Stimulated activated CD4-positive, alpha-beta T cell treated with anti-CD3 and anti-CD28 coated beads, Interleukin-15, amount 100 ng/mL, for 48 hours (primary cell): ENCODE measurements at regions not wholly inside any gene's neighbourhood (a gene's known extent, or its start where the extent isn't known, plus 50 kb on each side); places are given as distances from the start of the nearest gene placed in this dataset.

Experiments
- DNase-seq, 2 donors: peaks; one replicate each; pipeline ENCODE4 v3.0.0-alpha.2; 2020; ENCODE audit warnings: low read depth in 2 of 2

DNA sequence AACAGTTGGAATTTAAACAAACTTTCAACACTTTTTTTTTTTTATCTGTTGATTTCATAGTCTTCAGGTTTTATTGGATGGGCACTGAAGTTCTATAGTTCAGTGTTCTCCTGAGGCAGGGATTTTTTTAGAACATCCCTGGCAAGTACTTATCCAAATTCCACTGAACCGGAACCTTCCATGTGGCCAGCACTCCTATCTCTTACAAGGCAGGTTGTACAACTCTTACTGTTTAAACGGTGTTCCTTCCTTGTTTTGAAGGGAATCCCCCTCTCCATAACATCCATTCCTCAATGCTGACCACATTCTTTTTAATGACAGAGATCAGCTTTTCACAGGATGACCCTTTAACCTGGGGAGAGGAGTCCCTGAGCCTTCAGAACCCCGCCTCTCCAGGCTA, 238.9 kb upstream of the CTBP2 start:
- no peak for DNase-seq

DNA sequence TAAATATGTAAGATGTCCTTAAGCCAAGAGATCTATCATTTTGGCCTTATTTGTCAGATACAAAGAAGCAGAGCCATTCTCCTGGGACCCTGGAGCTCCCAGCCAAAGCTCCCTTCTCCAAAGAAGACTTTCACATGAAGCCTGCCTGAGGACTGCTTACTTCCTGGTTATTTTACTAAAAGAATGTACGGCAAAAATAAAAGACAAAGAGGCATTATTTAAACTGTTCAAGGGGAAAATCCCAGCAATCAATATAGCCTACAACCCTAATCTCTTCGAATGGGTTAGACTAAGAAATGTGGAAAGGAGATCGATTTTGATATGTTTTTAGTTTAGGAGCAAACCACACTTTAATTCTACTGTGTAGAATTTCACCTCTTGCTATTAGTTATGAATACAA, 237.9 kb upstream of the CTBP2 start:
- DNase-seq: no peak

DNA sequence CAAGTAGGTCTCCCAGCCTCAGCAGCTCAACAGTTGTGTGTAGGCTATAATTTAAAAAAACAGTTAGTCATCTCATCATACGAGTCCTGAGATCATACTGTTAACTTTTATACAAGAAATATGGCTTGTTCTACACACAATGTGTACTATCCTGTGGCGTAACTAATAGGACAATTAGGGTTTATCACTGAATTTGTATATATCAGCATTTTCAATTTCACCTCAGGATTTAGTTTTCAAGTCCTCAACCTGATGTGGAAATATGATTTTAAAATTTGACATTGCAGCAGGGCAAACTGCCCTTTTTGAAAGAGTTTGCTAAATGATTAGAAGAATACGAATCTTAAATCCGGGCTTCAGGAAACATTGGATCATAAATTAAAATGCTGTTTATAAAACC, 237.2 kb upstream of the CTBP2 start:
- DNase-seq: no peak

DNA sequence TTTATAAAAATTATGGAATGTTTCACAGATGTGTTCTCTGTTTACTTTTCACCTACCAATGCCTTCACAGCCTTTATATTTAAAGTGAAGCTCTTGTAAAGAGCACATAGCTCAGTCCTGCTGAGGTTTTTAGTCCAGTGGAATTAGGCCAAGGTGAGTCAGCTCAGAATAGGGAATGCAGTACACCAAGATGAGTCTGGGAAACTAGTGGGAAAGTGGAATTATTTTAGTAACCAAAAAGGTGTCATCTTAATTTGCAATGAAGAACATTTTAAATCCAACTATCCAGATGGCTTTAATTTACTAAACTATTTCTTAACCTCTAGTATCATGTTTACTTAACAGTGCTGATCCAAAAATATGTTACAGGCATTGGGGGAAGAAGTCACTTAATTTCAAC, 236.3 kb upstream of the CTBP2 start:
- DNase-seq: no peak

DNA sequence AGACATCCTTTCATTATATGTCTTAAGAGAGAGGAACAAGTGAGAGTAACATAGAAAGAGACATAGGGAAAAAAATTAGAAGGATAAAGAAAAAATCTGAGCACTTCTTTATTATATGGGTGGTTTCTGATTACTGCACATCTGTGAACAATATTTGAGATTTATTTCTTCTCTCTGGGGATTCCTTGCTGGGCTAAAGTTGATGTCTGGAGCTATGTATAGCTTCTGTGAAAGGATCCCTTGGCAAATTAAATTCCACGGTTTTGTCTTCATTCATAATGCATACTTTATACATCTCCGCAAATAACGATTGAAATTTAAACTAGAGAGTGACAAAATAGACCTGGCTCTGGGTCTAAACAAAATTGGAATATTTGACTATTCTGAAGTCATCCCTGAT, 232.2 kb upstream of the CTBP2 start:
- DNase-seq: no peak

DNA sequence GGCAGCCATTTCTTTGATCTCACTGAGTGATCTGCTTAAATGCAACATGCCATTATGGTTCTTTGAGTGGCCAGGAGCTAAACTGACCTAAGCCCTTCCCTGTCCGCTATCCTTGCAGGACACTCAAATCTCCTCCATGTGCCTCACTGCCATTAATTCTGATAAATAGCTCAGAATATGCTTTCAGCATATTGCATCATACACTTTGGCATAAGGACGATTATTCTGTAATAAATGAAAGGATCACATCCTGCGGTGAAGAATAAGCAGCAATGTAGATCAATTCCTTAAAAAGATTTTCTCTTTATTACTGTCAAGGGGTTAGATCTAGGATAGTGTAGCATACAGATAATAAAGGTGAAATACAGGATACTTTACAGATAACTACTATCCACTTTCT, 231.8 kb upstream of the CTBP2 start:
- DNase-seq: no peak

DNA sequence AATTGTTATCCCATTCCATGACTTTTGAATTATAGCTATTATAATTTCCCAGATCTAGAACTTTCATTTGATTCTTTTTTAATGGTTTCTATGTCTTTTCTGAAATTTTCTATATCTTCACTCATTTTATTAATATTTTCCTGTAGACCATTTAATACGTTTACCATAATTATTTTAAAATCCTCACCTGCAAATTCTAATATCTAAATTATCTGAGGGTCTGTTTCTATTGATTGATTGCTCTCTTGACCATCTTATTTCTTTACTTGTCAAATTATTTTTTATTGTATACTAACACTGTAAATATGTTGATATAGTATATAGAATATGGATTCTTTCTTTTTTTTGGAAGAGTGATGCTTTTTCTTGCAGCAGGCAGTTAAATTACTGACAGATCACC, 229.3 kb upstream of the CTBP2 start:
- no peak for DNase-seq

DNA sequence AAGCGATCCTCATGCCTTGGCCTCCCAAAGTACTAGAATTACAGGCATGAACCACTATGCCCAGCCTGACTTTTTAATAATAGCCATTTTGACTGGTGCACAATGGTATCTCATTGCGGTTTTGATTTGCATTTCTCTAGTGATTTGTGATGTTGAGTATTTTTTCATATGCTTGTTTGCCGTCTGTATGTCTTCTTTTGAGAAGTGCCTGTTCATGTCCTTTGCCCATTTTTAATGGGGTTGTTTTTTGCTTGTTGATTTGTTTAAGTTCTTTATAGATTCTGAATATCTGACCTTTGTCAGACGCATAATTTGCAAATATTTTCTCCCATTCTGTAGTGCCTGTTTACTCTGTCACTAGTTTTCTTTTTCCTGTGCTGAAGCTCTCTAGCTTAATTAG, 219.2 kb upstream of the CTBP2 start:
- no peak for DNase-seq

DNA sequence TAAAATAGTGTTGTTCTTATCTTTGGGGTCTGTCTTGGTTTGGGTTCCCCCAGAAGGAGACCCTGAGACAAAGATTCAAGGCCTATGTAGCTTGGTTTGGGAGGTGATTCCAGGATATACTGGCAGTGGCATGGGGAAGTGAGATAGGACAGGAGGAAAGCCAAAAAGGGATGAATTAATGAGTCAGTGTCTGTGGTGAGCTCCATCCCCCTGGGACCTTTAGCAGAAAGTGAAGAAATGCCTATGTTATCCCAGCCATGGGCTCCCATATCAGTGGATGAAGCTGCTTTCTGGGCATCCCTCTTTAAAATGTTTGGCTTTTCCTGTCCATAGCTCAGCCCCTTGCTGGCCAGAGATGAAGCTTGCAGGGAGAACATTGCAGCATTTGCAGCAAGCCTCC, 217.0 kb upstream of the CTBP2 start:
- no peak for DNase-seq

DNA sequence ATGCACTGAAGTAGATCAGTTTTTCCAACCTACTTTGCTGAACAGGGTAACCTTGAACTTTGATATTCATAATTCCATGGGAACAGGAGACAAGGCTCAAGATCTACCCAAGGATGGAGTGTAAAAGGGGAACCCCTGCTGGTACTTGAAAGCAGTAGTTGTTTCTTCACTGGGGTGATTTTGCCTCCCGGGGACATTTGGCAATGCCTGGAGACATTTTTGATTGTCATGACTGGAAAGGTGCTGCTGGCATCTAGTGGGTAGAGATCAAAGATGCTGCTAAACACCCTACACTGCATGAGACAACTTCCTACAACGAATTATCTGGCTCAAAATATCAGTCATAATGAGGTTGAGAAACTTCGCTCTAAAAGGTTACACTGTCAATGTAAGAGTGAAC, 214.8 kb upstream of the CTBP2 start:
- DNase-seq: no peak

DNA sequence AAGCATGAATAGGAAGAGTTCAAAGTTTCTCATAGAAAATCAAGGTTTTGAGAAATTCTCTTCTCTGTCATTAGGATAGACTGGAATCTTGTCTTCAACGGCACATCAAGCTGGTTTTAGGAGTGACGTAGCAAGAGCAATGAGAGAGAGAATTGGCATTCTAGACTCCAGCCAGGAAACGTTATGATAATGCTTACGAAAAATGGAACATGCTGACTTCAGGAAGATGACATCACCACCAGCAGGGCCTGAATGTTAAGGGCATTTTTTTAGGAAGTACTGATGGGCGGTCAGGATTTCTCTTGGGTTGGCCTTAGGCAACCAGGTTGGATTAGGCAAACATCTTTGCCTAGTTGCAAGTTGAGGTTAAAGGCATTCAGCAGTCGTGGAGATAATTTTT, 213.2 kb upstream of the CTBP2 start:
- no peak for DNase-seq

DNA sequence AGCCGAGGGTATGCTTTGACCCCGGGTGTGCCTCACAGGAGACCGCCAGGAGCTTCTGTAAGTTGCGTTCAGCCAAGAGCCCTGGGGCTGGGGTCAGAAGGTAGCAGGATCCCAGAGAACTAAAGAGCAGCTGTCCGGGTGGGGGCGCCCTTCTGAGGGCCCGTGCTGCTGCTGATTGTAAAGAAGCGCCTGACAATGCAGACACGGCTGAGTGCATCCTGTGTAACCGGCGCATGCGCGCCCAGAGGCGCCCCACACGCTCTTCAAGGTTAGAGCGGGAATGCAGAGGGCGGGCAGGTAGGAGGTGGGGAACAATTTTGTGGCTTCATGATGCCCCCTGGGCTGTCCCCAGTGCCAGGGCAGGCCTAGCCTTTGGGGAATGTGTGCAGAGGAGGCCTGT, 210.2 kb upstream of the CTBP2 start:
- DNase-seq: no peak

DNA sequence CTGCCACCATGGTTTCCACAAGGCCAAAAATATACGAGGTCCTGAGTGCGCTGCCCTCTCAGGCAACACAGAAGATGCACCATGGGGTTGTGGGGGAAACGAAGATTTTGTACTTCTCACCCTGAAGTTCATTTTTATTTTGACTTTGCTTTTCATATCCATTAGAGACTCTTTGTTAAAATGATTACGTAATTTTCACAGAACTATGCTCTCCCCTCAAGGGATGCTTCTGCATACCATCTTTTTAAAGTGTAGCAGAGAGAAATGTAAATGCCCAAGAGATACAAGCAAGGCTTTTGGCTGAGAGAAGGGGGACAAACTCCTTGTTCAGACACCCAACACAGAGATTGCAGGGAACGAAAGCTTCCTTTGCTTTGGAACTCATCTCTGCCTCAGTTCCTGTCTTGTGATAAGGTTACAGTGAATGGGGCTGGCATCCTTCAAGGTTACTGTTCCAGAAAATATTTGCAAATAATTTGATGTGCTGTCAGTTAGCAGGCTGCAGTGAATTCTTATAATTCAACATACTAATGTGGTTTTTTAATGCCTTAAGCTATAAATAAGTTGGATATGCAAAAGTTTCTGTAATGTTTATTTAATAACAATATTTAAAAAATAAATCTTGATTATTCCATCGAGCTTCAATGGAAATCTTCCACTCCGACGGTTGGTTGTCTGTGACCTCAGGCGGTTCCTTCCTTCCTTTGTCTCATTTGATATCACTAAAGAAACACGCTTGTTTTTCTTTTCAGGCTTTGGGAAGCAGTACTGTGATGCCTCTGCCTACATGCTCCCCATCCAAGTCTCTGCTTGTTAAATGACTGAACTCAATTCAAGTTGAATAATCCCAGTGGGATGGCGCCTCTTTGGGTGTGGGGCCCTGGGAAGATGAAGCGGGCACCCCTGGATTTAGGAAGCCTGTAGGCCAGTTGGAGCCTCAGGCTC, 209.3 kb upstream of the CTBP2 start:
- no peak for DNase-seq

DNA sequence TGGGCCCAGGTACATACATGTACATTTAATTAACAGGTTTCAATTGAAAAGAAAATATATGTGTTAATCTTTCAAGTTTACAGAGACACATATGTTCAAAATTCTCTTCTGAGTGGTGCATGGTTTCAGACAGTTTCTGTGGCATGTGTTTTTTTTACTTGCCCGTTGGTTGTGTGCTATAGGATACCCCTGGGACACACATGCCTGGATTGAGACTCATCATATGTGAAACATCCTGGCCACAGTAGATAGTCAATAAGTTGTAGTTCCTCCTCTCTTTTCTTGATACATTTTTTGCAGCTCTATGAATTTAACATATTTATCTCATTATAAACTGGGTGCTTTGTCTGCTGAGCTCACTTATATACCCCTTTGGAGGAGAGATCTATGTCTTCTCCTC, 207.8 kb upstream of the CTBP2 start:
- no peak for DNase-seq

DNA sequence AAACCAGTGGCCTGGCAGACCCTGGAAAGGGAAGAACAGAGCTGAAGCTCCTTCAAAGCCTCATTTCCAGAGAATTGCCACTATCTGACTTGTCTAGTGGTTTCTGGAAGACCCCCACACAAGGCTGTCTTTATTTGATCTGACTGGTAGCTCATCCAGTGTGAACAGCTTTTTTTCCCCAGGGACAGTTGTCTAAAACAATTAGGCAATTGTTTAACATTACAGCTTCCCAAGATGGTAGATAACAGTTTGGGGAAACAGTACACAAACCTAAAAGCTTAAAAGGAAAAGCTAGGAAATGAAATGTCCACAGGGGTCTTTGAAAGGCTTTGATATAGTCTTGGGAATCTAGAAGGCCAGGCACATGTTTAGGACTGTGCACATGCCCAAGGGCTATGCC, 203.4 kb upstream of the CTBP2 start:
- DNase-seq: no peak

DNA sequence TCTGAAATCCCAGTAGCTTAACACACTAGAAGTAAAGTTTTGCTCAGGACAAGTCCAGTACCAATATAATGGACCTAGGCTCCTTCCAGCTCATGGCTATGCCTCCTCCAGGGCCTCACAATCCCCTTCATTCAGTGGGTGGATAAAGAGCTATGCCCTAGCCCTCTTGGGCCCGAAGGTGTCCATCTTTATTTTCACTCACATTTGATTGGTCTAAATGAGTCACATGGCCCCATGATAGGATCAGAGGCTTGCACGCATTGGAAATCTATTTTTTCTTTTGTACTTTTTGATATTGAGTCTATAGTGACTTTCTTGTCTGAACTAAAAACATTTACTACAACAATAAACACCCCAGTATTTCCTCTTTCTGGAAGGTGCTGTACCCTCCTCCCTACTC, 202.6 kb upstream of the CTBP2 start:
- no peak for DNase-seq

DNA sequence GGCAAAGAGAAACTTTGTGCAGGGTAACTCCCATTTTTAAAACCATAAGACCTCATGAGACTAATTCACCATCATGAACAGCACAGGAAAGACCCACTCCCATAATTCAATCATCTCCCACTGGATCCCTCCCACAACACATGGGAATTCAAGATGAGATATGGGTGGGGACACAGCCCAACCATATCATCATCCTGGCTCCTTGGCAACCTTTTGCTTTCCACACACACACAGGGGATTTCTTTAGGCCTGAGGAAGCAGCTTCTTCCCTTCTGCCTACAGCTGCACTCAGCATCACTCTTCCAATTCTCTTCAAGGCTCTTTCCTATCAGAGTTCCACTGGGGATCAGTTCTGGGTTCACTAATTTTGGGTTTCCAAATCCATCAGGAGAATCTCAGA, 199.0 kb upstream of the CTBP2 start:
- no peak for DNase-seq

DNA sequence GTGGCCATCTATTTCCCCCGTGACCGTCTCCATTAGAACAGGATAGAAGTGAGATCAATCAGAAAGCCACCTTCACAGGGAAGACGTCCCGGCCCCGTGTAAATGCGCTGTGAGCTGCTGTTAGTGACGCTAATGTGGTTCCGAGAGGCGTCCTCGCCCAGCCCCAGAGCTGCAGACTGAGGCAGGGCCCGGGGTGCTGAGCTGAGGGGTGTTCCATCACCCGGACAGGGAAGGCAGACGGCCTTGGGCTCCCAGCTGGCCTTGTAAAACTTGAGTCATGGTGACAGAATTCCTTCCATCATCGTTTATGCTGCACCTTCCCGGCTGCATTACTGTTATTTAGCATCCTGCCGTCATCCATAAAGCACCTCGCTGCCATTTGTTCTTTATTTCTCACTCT, 195.3 kb upstream of the CTBP2 start:
- no peak for DNase-seq

DNA sequence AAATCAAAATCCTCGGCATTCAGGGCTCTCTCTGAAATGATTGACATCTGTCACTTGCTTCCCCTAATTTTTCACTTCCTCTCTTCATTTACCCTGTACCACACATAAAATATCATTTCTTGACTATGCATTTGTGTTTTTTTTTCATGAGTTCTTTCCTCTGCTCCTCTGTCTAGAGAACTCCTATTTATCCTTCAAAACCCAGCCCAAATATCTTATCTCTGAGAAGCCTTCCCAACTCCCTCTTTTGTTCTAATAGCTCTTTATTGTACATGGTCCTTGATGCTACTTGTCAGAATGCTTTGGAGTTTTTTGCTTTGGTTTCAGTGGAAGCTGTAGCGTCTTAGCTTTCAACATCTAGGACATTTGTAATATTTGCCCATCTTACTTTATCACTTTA, 190.2 kb upstream of the CTBP2 start:
- no peak for DNase-seq

DNA sequence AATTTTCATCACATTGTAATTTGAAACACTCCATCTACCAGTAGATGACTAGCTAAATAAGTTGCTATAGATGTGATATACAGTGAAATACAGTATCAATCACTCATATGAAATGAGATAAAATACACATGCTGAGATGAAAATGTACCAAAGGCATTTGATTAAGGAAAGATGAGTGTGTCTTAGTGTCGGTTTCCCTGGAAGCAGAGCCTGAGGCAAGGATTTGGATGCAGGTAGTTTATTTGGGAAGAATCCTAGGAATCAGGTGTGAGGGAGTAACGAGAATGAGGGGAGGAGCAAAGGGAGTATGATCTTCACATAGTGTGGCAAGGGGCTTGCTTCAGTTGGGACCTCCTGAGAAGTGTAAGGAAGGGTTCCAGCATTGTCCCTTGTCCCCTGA, 188.2 kb upstream of the CTBP2 start:
- no peak for DNase-seq

DNA sequence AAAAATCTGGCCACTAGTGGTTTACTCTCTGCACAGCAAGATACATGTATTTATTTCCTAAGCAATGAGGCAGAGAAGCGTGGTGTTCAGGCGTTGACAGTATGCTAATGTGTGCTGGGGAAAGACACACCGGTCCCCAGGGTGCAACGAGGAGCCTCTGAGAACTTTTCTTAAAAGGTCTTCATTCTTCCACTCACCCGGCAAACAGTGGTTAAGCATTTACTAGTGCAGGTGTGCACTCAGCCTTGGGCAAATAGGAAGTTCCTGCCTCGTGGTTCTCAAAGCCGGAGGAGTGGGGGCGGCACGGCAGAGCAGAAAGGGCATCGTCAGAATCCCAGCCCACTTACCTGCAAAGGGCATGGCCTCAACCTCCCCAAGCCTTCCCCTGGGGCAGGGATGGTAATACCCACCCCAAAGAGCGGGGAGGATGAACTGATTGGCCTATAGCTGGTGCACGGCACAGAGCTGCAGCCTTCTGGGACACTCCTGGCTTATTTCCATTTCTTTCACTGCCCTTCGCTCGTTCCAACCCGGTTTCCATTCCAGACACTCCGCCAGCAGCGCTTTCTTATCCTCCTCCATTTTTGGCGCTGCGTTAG, 184.3 kb upstream of the CTBP2 start:
- no peak for DNase-seq

DNA sequence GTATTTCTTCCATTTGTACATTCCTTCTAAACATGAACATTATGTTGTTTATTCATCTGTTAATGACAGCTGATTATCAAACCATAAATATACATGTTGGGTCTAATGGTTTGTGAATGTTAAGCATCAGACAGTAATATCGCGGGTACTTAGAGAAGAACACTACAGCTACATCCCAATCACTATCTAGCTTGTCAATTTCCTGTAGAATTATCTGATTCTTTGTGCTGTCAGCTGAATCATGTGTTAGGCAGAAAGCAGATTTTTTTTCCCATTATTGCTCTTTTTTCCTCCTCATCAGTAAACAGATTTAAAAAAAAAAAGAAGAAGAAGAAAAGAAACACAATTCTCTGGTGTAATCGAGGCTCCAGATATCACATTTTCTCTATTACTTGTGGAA, 183.6 kb upstream of the CTBP2 start:
- DNase-seq: no peak

DNA sequence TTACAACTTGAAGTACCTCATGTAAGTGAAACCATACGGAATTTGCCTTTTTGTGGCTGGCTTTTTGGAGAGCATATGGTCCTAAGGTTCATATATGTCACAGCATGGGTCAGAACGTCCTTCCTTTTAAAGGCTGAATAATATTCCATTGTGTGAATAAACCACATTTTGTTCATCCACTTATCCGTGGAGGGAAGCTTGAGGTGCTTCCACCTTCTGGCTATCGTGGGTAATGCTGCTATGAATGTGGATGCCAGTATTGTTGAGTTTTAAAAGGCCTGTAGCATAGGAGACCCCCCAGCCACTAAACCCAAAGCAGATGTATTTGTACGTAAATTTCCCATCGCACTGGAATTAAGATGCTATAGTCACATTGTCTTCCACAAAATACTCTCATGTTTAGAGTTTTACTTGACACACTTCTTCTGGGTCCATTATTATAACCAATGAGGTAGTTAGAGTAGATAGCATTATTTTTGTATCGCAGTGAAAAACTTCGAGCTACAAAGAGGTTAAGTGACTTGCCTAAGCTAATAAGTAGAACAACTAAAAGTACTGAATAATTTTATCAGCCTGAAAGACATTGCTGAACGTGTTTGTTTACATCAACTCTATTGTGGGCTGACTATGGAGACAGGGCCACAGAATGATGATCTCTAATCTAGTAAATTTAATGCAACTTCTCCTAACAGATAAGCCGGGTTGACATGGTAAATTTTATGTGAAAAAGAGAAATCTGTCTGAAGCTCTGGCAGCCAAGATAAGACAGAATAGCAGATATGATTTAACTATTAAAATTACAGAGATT, 183.0 kb upstream of the CTBP2 start:
- DNase-seq: no peak
